ENCODE measurements at regions not wholly inside any gene's neighbourhood (a gene's known extent, or its start where the extent isn't known, plus 50 kb on each side); places are given as distances from the start of the nearest gene placed in this dataset.

DNA sequence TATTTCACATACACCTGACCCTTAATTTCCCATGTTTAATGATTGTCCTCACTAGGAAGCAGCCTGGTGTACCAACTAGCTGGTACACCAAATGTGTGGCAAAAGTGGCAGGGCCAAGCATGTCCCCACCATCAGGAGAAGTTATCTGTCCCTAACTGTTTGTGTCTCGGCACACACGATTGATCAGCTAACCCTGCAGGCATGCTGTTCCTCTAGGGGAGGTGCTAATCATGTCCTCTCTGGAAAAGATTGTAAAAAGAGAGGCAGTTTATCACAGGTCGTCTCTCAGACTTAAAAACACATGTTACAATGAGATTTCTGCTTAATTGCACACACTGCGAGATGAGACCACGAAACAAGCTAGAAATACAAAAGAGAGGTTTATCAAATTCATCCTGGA lies 342.7 kb downstream of the DIRAS2 start (continued):
- TF ChIP-seq, protein P1, sequence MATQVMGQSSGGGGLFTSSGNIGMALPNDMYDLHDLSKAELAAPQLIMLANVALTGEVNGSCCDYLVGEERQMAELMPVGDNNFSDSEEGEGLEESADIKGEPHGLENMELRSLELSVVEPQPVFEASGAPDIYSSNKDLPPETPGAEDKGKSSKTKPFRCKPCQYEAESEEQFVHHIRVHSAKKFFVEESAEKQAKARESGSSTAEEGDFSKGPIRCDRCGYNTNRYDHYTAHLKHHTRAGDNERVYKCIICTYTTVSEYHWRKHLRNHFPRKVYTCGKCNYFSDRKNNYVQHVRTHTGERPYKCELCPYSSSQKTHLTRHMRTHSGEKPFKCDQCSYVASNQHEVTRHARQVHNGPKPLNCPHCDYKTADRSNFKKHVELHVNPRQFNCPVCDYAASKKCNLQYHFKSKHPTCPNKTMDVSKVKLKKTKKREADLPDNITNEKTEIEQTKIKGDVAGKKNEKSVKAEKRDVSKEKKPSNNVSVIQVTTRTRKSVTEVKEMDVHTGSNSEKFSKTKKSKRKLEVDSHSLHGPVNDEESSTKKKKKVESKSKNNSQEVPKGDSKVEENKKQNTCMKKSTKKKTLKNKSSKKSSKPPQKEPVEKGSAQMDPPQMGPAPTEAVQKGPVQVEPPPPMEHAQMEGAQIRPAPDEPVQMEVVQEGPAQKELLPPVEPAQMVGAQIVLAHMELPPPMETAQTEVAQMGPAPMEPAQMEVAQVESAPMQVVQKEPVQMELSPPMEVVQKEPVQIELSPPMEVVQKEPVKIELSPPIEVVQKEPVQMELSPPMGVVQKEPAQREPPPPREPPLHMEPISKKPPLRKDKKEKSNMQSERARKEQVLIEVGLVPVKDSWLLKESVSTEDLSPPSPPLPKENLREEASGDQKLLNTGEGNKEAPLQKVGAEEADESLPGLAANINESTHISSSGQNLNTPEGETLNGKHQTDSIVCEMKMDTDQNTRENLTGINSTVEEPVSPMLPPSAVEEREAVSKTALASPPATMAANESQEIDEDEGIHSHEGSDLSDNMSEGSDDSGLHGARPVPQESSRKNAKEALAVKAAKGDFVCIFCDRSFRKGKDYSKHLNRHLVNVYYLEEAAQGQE (IDR thresholded peaks at IDR 0.05; ENCODE audit: low read depth): no peak
- TF ChIP-seq TCF7L2 (IDR thresholded peaks at IDR 0.05; ENCODE audit: borderline replicate concordance, extremely low read depth, insufficient read depth, insufficient read length): no peak

DNA sequence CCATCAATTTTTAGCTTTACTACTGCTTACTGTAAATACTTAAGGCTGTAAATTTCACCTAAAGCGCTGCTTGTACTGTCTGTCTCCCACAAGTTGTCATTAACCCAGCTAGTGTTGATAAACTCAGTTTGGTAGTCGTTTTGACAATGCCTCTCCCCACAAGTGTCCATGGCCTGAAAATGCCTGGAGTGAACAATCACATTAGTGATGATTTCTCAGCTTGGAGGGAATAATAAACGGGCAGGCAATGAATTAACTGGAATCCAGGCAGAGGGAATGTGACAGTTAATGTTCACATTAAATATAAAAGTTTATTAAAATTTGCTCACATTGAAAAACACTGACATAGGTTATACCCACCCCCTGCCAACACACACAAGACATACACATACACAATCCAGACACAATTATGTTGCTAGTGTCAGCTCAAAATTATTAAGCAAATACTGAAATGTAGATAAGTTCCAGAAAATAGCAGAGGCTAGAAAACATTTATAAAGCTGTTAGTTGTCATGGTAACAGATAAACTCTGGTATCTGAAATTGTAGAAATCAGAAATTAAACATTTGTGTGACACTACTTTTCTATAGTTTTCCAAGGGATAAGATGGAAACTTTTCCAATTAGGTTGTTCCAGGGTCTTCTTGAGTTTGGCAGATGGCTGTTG lies 341.9 kb downstream of the DIRAS2 start:
- intact Hi-C loops (cut with micrococcal nuclease): no loop called here
- DNase-seq (ENCODE audit: low read depth, low spot score): no peak
- 0 out of 2 replicates have a peak, but pooled peaks have one; percentile 11 for ATAC-seq
- Histone ChIP-seq H3K27me3 (ENCODE audit: insufficient read depth, low read length) (no peaks in the 10 kb centered on the region), H3K79me2 (ENCODE audit: insufficient read depth, low read length) (no peaks in the 10 kb centered on the region), H3K9me3 (ENCODE audit: control insufficient read depth in 1 of 2, insufficient read depth in 1 of 2, low read depth in 1 of 2, low read length in 2 of 2) (no peaks in the 10 kb centered on the region), H3K9me2 (ENCODE audit: insufficient read depth) (no peaks in the 10 kb centered on the region), H4K20me1 (ENCODE audit: insufficient read depth) (no peaks in the 10 kb centered on the region), H2AFZ (ENCODE audit: low read depth, low read length, poor library complexity, severe bottlenecking) (no peak overlapping the region), H3K4me2 (ENCODE audit: low read length) (peak overlapping the region; percentile 45), H3K4me1 (ENCODE audit: control insufficient read depth in 1 of 2, insufficient read depth in 2 of 2, low read length in 2 of 2) (peaks cover 0 to 7% of the 10 kb centered on the region in 2 experiments; a peak in 2 of 4 replicates), H3K4me3 (replicated peaks in 1 of 2; ENCODE audit: low read depth in 1 of 2, low read length in 2 of 2) (no peak overlapping the region), H3K9ac (ENCODE audit: low read length) (no peak overlapping the region), H3K27ac (ENCODE audit: low read depth, low read length) (no peak overlapping the region), H3K36me3 (ENCODE audit: control insufficient read depth in 1 of 2, insufficient read depth in 2 of 2, low read length in 2 of 2) (no peaks in the 10 kb centered on the region)
- RAD21 ChIA-PET (ENCODE audit: low non-redundant PET in 1 of 2, low total read pairs in 2 of 2, uncharacterized antibody in 2 of 2, unreplicated experiment in 2 of 2): no interaction called here
- POLR2A ChIA-PET: interaction anchor here (0.9 kb wide), 1 partner anchor 12 kb away, joined by 3 read pairs; no protein-coding TSS in a partner anchor
- CTCF ChIA-PET: interaction anchor here (1.3 kb wide), 1 partner anchor 703 kb away, joined by 3 read pairs; no protein-coding TSS in a partner anchor
- BruUV-seq (replicated peaks): no TSS peak
- TF ChIP-seq ATF3 (IDR thresholded peaks at IDR 0.05) (no peak), EGR1 (IDR thresholded peaks at IDR 0.05; ENCODE audit: low read depth) (no peak), POLR2AphosphoS5 (IDR thresholded peaks at IDR 0.05; ENCODE audit: low read depth, low read length) (no peak), ZFX (IDR thresholded peaks at IDR 0.05) (no peak), JUND (IDR thresholded peaks at IDR 0.05) (no peak), RAD21 (IDR thresholded peaks at IDR 0.05; ENCODE audit: low read depth) (no peak), YY1 (IDR thresholded peaks at IDR 0.05; ENCODE audit: extremely low read depth, insufficient replicate concordance, low read depth, low read length) (no peak), CTCF (IDR thresholded peaks at IDR 0.05 in 2 of 3, conservative IDR thresholded peaks at IDR 0.05 in 1 of 3; ENCODE audit: borderline replicate concordance in 1 of 3, insufficient read depth in 1 of 3, low read depth in 2 of 3, low read length in 2 of 3) (no peak), CBX3 (IDR thresholded peaks at IDR 0.05; ENCODE audit: low read depth) (no peak), EZH2 (IDR thresholded peaks at IDR 0.05) (no peak), SRF (IDR thresholded peaks at IDR 0.05; ENCODE audit: low read depth) (no peak), ELF1 (IDR thresholded peaks at IDR 0.05; ENCODE audit: borderline replicate concordance, low read depth) (no peak), SIN3A (IDR thresholded peaks at IDR 0.05; ENCODE audit: low read depth) (no peak)
- TF ChIP-seq, protein P1 (IDR thresholded peaks at IDR 0.05; ENCODE audit: low read depth): no peak
